Adrenal gland (tissue), 9 donors: ENCODE measurements at regions not wholly inside any gene's neighbourhood (a gene's known extent, or its start where the extent isn't known, plus 50 kb on each side); places are given as distances from the start of the nearest gene placed in this dataset.

Experiments used
- DNase-seq, 7 donors: peaks; one replicate each; pipeline ENCODE4 v3.0.0-alpha.2; 2019 to 2020
- H3K27ac ChIP-seq, 5 donors: fragments of 200-600 bp; sonication (generic) in 4 of 5; 1 replicate in 3 of 5; 2 replicates in 2 of 5; pipeline versions ENCODE4 v1.5.1 to v1.8.0; 2016 to 2020; ENCODE audit warnings: mild to moderate bottlenecking in 1 of 5
- H3K27me3 ChIP-seq: fragments of 200-600 bp; 2 replicates; pipeline ENCODE4 v1.8.0; 2021
- H3K36me3 ChIP-seq, 2 donors: fragments of 200-600 bp; replicated peaks in 1 of 2; 1 replicate in 1 of 2; 2 replicates in 1 of 2; pipeline versions ENCODE4 v1.5.1 to v1.8.0; 2018 to 2022
- H3K4me1 ChIP-seq, 2 donors: fragments of 200-600 bp; replicated peaks in 1 of 2; 1 replicate in 1 of 2; 2 replicates in 1 of 2; pipeline versions ENCODE4 v1.5.1 to v1.8.0; 2018 to 2021
- H3K4me3 ChIP-seq, 4 donors: fragments of 200-600 bp; sonication (generic) in 3 of 4; one replicate each; pipeline ENCODE4 v1.5.1; 2016 to 2018
- H3K9me3 ChIP-seq, 3 donors: fragments of 200-600 bp; sonication (generic) in 1 of 3; replicated peaks in 1 of 3; 1 replicate in 2 of 3; 2 replicates in 1 of 3; pipeline versions ENCODE4 v1.5.1 to v1.8.0; 2016 to 2021
- POLR2A ChIP-seq, 2 donors: fragments of 450-650 bp; IDR thresholded peaks; one replicate each; pipeline ENCODE4 v1.6.1; 2017; ENCODE audit warnings: antibody characterized with exemption in 2 of 2, mild to moderate bottlenecking in 2 of 2, moderate library complexity in 1 of 2
- WGBS, 4 donors: extraction: QIAGEN DNeasy Blood & Tissue Kit in 2 of 4; methylation state at CpG; one replicate each; pipeline versions ENCODE4 v1.1.5 to v1.1.7; 2013 to 2017; 5-methylcytosine and 5-hydroxymethylcytosine counted together
- intact Hi-C, 2 donors: fragments of 100-400 bp; cut with DNase I; formaldehyde crosslinking; loops; one replicate each; pipeline versions ENCODE4 v1.14.1 to v1.15.0; 2022 to 2023
- TF ChIP-seq, protein P1 (sequence below), 6 experiments: fragments of 450-650 bp in 4 of 6; fragments of 200-600 bp in 2 of 6; sonication (generic) in 1 of 6; IDR thresholded peaks; 1 replicate in 5 of 6; 2 replicates in 1 of 6; pipeline versions ENCODE4 v1.5.1 to v1.8.0; 2016 to 2021; ENCODE audit warnings: antibody characterized with exemption in 6 of 6, mild to moderate bottlenecking in 2 of 6, moderate library complexity in 1 of 6
- donor health status: healthy with polysubstance abuse.
- donor health status: Bipolar disorder and iron deficiency.
- donor health status: DM: yes; HTN: yes; CAD: no.
- donor health status: DM: no; HTN: no; CAD: no.
- donor health status: DM: no; HTN: no; CAD: no.

DNA sequence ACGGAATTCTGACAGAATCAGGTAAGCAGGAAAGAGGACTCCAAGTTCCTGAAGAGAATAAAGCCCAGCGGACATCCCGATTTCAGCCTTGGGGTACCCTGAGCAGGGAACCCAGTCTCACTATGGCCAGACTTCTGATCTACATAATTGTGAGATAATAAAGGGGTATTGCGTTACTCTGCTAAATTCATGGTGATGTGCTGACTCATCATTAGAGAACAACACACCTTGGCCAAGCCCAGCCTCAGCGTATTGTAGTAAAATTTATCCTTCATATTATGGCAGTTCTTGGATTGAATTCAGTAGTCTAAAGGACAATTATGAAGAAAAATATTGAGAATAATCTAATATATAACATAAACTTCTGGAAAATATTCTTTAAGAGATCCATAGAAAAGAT lies 170.2 kb upstream of the MAD2L1 start:
- Histone ChIP-seq H3K4me1 (no peaks in the 10 kb centered on the region), H3K36me3 (no peaks in the 10 kb centered on the region), H3K27ac (no peak overlapping the region), H3K9me3 (no peaks in the 10 kb centered on the region), H3K4me3 (no peak overlapping the region), H3K27me3 (no peaks in the 10 kb centered on the region)
- intact Hi-C loops = no loop called here
- 87 to 96% (median 92%) methylated on average over 5 of the region's 5 CpGs for WGBS, 4 donors
- TF ChIP-seq, protein P1, sequence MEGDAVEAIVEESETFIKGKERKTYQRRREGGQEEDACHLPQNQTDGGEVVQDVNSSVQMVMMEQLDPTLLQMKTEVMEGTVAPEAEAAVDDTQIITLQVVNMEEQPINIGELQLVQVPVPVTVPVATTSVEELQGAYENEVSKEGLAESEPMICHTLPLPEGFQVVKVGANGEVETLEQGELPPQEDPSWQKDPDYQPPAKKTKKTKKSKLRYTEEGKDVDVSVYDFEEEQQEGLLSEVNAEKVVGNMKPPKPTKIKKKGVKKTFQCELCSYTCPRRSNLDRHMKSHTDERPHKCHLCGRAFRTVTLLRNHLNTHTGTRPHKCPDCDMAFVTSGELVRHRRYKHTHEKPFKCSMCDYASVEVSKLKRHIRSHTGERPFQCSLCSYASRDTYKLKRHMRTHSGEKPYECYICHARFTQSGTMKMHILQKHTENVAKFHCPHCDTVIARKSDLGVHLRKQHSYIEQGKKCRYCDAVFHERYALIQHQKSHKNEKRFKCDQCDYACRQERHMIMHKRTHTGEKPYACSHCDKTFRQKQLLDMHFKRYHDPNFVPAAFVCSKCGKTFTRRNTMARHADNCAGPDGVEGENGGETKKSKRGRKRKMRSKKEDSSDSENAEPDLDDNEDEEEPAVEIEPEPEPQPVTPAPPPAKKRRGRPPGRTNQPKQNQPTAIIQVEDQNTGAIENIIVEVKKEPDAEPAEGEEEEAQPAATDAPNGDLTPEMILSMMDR (IDR thresholded peaks at IDR 0.05) = no peak
- TF ChIP-seq POLR2A (IDR thresholded peaks at IDR 0.05) = no peak
- no peak for DNase-seq

DNA sequence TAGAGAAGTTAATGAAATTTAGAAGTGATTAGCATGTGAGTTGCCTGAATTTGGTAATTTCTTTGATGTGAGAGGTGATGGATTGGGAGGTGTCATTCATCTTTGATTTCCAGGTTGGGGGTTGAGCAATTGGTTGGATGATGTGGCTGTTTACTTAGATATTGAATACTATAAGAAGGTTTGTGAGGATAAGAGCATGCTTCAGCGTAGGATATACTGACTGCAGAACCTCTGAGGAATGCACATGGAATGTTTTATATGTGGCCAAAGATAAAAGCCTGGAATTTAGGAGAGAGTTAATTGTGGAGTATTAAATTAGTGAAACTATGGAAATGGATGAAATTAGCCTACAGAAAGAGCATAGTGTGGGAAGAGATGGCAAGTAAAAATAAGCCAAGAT lies 165.4 kb upstream of the MAD2L1 start:
- 0 to 26% (median 0%) methylated on average over 1 of the region's 1 CpG for WGBS, 4 donors
- Histone ChIP-seq H3K27ac (no peak overlapping the region), H3K27me3 (no peaks in the 10 kb centered on the region), H3K4me3 (no peak overlapping the region), H3K4me1 (no peaks in the 10 kb centered on the region), H3K36me3 (no peaks in the 10 kb centered on the region), H3K9me3 (no peaks in the 10 kb centered on the region)
- intact Hi-C loops = no loop called here
- TF ChIP-seq POLR2A (IDR thresholded peaks at IDR 0.05) = no peak
- TF ChIP-seq, protein P1 (IDR thresholded peaks at IDR 0.05) = no peak
- DNase-seq = no peak

DNA sequence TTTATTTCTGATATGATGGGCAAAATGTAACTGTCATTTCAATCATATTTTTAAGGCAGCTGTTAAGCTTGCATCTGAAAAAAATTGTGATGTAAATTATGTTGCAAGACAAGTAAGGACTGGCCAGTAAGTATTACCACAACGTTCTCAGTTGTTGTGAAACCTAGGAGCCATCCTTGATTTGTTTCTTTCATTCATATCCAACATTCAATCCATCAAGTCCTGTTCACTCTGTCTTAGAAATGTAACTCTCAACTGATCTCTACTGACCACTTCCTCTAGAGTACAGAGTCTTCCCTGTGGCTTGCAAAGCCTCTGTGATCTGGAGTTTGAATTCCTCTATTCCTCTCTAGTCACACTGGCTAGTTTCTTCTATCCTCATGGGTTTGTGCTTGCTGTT lies 161.4 kb upstream of the MAD2L1 start:
- intact Hi-C loops = no loop called here
- Histone ChIP-seq H3K4me1 (no peaks in the 10 kb centered on the region), H3K36me3 (no peaks in the 10 kb centered on the region), H3K27ac (no peak overlapping the region), H3K27me3 (no peaks in the 10 kb centered on the region), H3K9me3 (no peaks in the 10 kb centered on the region), H3K4me3 (no peak overlapping the region)
- DNase-seq = no peak
- 23 to 50% (median 27%) methylated on average over 1 of the region's 1 CpG for WGBS, 4 donors
- TF ChIP-seq, protein P1 (IDR thresholded peaks at IDR 0.05) = no peak
- TF ChIP-seq POLR2A (IDR thresholded peaks at IDR 0.05) = no peak

DNA sequence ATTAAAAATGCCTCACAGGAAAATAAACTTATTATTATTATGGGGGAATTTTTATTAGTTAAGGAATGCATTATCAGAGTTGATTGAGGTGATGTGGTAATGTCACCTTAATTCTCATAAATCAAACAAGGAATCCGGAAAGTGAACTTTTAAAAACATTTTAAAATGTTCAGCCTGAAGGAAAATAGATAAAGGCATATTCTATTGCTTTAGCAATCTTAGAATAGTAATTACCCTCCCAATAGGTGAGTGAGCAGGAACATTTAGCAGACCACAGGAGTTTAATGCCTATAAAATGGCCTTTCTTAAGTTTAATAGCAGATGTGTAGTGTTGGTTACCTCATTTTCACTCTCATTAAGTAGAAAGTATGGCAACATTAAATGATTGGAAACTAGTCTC lies 160.9 kb upstream of the MAD2L1 start:
- Histone ChIP-seq H3K27me3 (no peaks in the 10 kb centered on the region), H3K36me3 (no peaks in the 10 kb centered on the region), H3K9me3 (no peaks in the 10 kb centered on the region), H3K27ac (no peak overlapping the region), H3K4me3 (no peak overlapping the region), H3K4me1 (no peaks in the 10 kb centered on the region)
- 46 to 53% (median 49%) methylated on average over 1 of the region's 1 CpG for WGBS, 4 donors
- TF ChIP-seq, protein P1 (IDR thresholded peaks at IDR 0.05) = no peak
- TF ChIP-seq POLR2A (IDR thresholded peaks at IDR 0.05) = no peak
- no peak for DNase-seq
- intact Hi-C loops = no loop called here
